HCT116 (cell line): ENCODE measurements at regions not wholly inside any gene's neighbourhood (a gene's known extent, or its start where the extent isn't known, plus 50 kb on each side); places are given as distances from the start of the nearest gene placed in this dataset.

ENCODE experiments used
- ATAC-seq: fragments of 200-7000 bp; cut with Tn5 transposase; 2 replicates; pipeline ENCODE4 v1.9.1; 2020; ENCODE audit warnings: mild to moderate bottlenecking, moderate library complexity
- BruUV-seq: library from RNA; stranded (reverse); fragments of 400-500 nt; replicated peaks from 2 replicates; lab custom pipeline; 2021; lab: Mats Ljungman, UMichigan
- CTCF ChIA-PET: fragments of 300-600 bp; sonication (Branson Sonifier 250); formaldehyde crosslinking; loops from one replicate; lab custom pipeline; 2021; ENCODE audit warnings: antibody characterized with exemption; lab: Charles Lee
- POLR2A ChIA-PET: fragments of 300-600, 350-600 bp; sonication (Branson Sonifier 250); formaldehyde crosslinking; loops from one replicate; lab custom pipeline; 2021; ENCODE audit warnings: antibody characterized with exemption; lab: Charles Lee
- RAD21 ChIA-PET, 2 experiments: fragments of 300-600 bp; sonication (Branson Sonifier 250); formaldehyde crosslinking; loops; one replicate each; lab custom pipeline; 2023; ENCODE audit warnings: low total read pairs in 2 of 2; ENCODE audit not compliant: uncharacterized antibody in 2 of 2, unreplicated experiment in 2 of 2, low non-redundant PET in 1 of 2; lab: Charles Lee
- DNase-seq: peaks from one replicate; pipeline ENCODE4 v3.0.0-alpha.2; 2010; ENCODE audit warnings: low read depth, low spot score
- H2AFZ ChIP-seq: fragments of 200-600 bp; shearing (Covaris generic), sonication (generic); 2 replicates; pipeline ENCODE4 v1.6.1; 2017; ENCODE audit warnings: low read depth, mixed run types, mixed read lengths, antibody characterized with exemption, low read length; ENCODE audit not compliant: poor library complexity, severe bottlenecking
- H3K27ac ChIP-seq: 2 replicates; pipeline ENCODE4 v1.5.1; 2012; ENCODE audit warnings: low read depth, low read length
- H3K27me3 ChIP-seq: fragments of 200-600 bp; sonication (generic); 2 replicates; pipeline ENCODE4 v1.6.1; 2016; ENCODE audit warnings: mixed run types, low read length, mixed read lengths; ENCODE audit not compliant: insufficient read depth
- H3K36me3 ChIP-seq, 2 experiments: fragments of 200-500 bp in 1 of 2; fragments of 200-600 bp in 1 of 2; sonication (Bioruptor generic) in 1 of 2; sonication (generic) in 1 of 2; 2 replicates each; pipeline versions ENCODE4 v1.5.1 to v1.6.1; 2014 to 2016; ENCODE audit warnings: low read length in 2 of 2, inconsistent platforms in 1 of 2, mixed read lengths in 1 of 2, mixed run types in 1 of 2; ENCODE audit not compliant: insufficient read depth in 2 of 2, control insufficient read depth in 1 of 2
- H3K4me1 ChIP-seq, 2 experiments: fragments of 200-600 bp in 1 of 2; sonication (generic) in 1 of 2; 2 replicates each; pipeline versions ENCODE4 v1.5.1 to v1.6.1; 2012 to 2017; ENCODE audit warnings: low read length in 2 of 2, inconsistent platforms in 1 of 2, mild to moderate bottlenecking in 1 of 2, mixed read lengths in 1 of 2, mixed run types in 1 of 2, moderate library complexity in 1 of 2; ENCODE audit not compliant: insufficient read depth in 2 of 2, control insufficient read depth in 1 of 2
- H3K4me2 ChIP-seq: fragments of 200-600 bp; sonication (generic); 2 replicates; pipeline ENCODE4 v1.6.1; 2017; ENCODE audit warnings: mixed run types, low read length, mixed read lengths
- H3K4me3 ChIP-seq, 2 experiments: fragments of 200-600 bp in 1 of 2; sonication (generic) in 1 of 2; replicated peaks in 1 of 2; 2 replicates each; pipeline ENCODE4 v1.5.1; 2011 to 2016; ENCODE audit warnings: low read length in 2 of 2, control low read depth in 1 of 2, low read depth in 1 of 2, mild to moderate bottlenecking in 1 of 2, mixed read lengths in 1 of 2, mixed run types in 1 of 2
- H3K79me2 ChIP-seq: fragments of 200-600 bp; sonication (generic); 2 replicates; pipeline ENCODE4 v1.6.1; 2017; ENCODE audit warnings: mild to moderate bottlenecking, mixed run types, low read length, moderate library complexity, mixed read lengths; ENCODE audit not compliant: insufficient read depth
- H3K9ac ChIP-seq: fragments of 200-600 bp; sonication (generic); 2 replicates; pipeline ENCODE4 v1.6.1; 2016; ENCODE audit warnings: low read length, mixed read lengths
- H3K9me2 ChIP-seq: fragments of 200-600 bp; sonication (generic), shearing (Covaris generic); 2 replicates; pipeline ENCODE4 v1.6.1; 2017; ENCODE audit warnings: mixed run types, mild to moderate bottlenecking, moderate library complexity; ENCODE audit not compliant: insufficient read depth
- H3K9me3 ChIP-seq, 2 experiments: fragments of 200-500 bp in 1 of 2; fragments of 200-600 bp in 1 of 2; sonication (Bioruptor generic) in 1 of 2; sonication (generic) in 1 of 2; 2 replicates each; pipeline ENCODE4 v1.6.1; 2014 to 2017; ENCODE audit warnings: low read length in 2 of 2, mixed read lengths in 2 of 2, inconsistent platforms in 1 of 2, low read depth in 1 of 2, mild to moderate bottlenecking in 1 of 2, mixed run types in 1 of 2, moderate library complexity in 1 of 2; ENCODE audit not compliant: control insufficient read depth in 1 of 2, insufficient read depth in 1 of 2
- H4K20me1 ChIP-seq: fragments of 200-600 bp; sonication (generic), shearing (Covaris generic); 2 replicates; pipeline ENCODE4 v1.6.1; 2017; ENCODE audit warnings: mixed run types, mild to moderate bottlenecking, moderate library complexity; ENCODE audit not compliant: insufficient read depth
- ATF3 ChIP-seq: IDR thresholded peaks from 2 replicates; pipeline ENCODE4 v1.6.1; 2012
- FOSL1 ChIP-seq: IDR thresholded peaks from 2 replicates; pipeline ENCODE4 v1.6.1; 2012; ENCODE audit warnings: low read depth
- POLR2AphosphoS5 ChIP-seq: IDR thresholded peaks from 2 replicates; pipeline ENCODE4 v1.6.1; 2011; ENCODE audit warnings: mild to moderate bottlenecking, low read depth, low read length, moderate library complexity
- SP1 ChIP-seq: IDR thresholded peaks from 2 replicates; pipeline ENCODE4 v1.6.1; 2012; ENCODE audit warnings: low read depth
- TCF7L2 ChIP-seq: IDR thresholded peaks from 2 replicates; pipeline ENCODE4 v1.7.0; 2011; ENCODE audit warnings: borderline replicate concordance, inconsistent platforms; ENCODE audit not compliant: insufficient read depth, insufficient read length; ENCODE audit errors: extremely low read depth
- ZFX ChIP-seq: fragments of 450-650 bp; IDR thresholded peaks from 2 replicates; pipeline ENCODE4 v1.6.1; 2017
- intact Hi-C: fragments of 100-400 bp; cut with micrococcal nuclease; formaldehyde crosslinking; loops from 2 replicates; pipeline ENCODE4 v1.10.0; 2022

GRCh38 chr6:144341831-144342527 lies 56.8 kb downstream of the UTRN start:
- BruUV-seq = no TSS peak
- no peak overlapping the region for H3K27ac ChIP-seq
- H3K4me1 ChIP-seq = peaks cover 29 to 34% of the 10 kb centered on the region in 2 experiments; a peak in 3 of 4 replicates
- H3K9me2 ChIP-seq = no peaks in the 10 kb centered on the region
- TF ChIP-seq SP1 = no peak
- no peak for TF ChIP-seq FOSL1
- TF ChIP-seq TCF7L2 = no peak
- TF ChIP-seq POLR2AphosphoS5 = no peak
- TF ChIP-seq ATF3 = no peak
- TF ChIP-seq, all 23 proteins: peak for 0
- CTCF ChIA-PET = no interaction called here
- Histone ChIP-seq H3K9ac (no peak overlapping the region), H2AFZ (no peak overlapping the region), H4K20me1 (no peaks in the 10 kb centered on the region), H3K79me2 (no peaks in the 10 kb centered on the region), H3K36me3 (no peaks in the 10 kb centered on the region), H3K4me3 (no peak overlapping the region), H3K9me3 (no peaks in the 10 kb centered on the region), H3K27me3 (no peaks in the 10 kb centered on the region), H3K4me2 (0 out of 2 replicates have a peak overlapping the region, but pooled peaks have one; percentile 1)
- RAD21 ChIA-PET = no interaction called here
- no peak for ATAC-seq
- DNase-seq = no peak
- POLR2A ChIA-PET = no interaction called here
- intact Hi-C loops = no loop called here

- Histone ChIP-seq H3K79me2 (no peaks in the 10 kb centered on the region), H3K27ac (no peak overlapping the region), H3K27me3 (no peaks in the 10 kb centered on the region), H3K4me2 (no peak overlapping the region), H3K4me3 (no peak overlapping the region), H3K9me3 (no peaks in the 10 kb centered on the region), H3K36me3 (no peaks in the 10 kb centered on the region), H3K9me2 (no peaks in the 10 kb centered on the region), H3K4me1 (peaks cover 36 to 48% of the 10 kb centered on the region in 2 experiments; a peak in 3 of 4 replicates)
- ATAC-seq (no peak), DNase-seq (no peak)
- CTCF ChIA-PET = no interaction called here
- intact Hi-C loops = no loop called here
- RAD21 ChIA-PET = no interaction called here
- BruUV-seq = no TSS peak
- TF ChIP-seq ZFX (no peak), SP1 (no peak)
- TF ChIP-seq, all 23 proteins: peak for 0
- POLR2A ChIA-PET = no interaction called here
- Histone ChIP-seq H4K20me1 (no peaks in the 10 kb centered on the region), H2AFZ (no peak overlapping the region), H3K9ac (no peak overlapping the region)
These were observed 58.7 kb downstream of the UTRN start for GRCh38 chr6:144343701-144344428.
